Lower leg skin (tissue), 3 donors: ENCODE measurements at regions not wholly inside any gene's neighbourhood (a gene's known extent, or its start where the extent isn't known, plus 50 kb on each side); places are given as distances from the start of the nearest gene placed in this dataset.

Experiments
- POLR2A ChIP-seq, 2 donors: fragments of 450-650 bp; IDR thresholded peaks; one replicate each; pipeline ENCODE4 v1.6.1; 2016 to 2017; ENCODE audit warnings: antibody characterized with exemption in 2 of 2, mild to moderate bottlenecking in 1 of 2, moderate library complexity in 1 of 2
- TF ChIP-seq, protein P1 (sequence below), 3 donors: fragments of 450-650 bp; IDR thresholded peaks; one replicate each; pipeline ENCODE4 v1.5.1; 2016; ENCODE audit warnings: antibody characterized with exemption in 3 of 3, mild to moderate bottlenecking in 3 of 3, moderate library complexity in 2 of 3

DNA sequence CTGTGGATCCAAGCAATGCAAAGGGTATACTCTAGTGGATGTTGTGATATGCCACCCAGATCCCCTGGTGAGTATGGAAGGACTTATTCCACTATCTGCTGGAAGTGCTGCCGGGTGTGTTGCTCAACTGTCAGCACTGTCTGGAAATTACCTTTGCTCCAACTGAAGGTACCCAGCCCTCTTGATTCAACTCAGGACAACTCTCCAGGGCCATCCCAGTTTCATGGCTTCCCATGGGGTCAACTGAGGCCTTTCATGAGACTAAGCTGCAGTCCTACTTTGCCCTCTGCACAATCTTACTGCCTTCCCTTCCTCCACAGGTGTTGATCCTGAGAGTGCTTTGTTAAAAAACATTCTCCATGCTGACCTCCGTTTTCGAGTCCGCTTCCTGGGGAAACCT lies 99.8 kb downstream of the SPRY1 start:
- TF ChIP-seq, protein P1, sequence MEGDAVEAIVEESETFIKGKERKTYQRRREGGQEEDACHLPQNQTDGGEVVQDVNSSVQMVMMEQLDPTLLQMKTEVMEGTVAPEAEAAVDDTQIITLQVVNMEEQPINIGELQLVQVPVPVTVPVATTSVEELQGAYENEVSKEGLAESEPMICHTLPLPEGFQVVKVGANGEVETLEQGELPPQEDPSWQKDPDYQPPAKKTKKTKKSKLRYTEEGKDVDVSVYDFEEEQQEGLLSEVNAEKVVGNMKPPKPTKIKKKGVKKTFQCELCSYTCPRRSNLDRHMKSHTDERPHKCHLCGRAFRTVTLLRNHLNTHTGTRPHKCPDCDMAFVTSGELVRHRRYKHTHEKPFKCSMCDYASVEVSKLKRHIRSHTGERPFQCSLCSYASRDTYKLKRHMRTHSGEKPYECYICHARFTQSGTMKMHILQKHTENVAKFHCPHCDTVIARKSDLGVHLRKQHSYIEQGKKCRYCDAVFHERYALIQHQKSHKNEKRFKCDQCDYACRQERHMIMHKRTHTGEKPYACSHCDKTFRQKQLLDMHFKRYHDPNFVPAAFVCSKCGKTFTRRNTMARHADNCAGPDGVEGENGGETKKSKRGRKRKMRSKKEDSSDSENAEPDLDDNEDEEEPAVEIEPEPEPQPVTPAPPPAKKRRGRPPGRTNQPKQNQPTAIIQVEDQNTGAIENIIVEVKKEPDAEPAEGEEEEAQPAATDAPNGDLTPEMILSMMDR (IDR thresholded peaks at IDR 0.05), result no peak
- no peak for TF ChIP-seq POLR2A (IDR thresholded peaks at IDR 0.05)
